DMS 273 (cell line): ENCODE measurements at regions not wholly inside any gene's neighbourhood (a gene's known extent, or its start where the extent isn't known, plus 50 kb on each side); places are given as distances from the start of the nearest gene placed in this dataset.

Experiments
- DNase-seq: peaks from one replicate; lab custom pipeline; 2025; ENCODE audit not compliant: unreplicated experiment; lab: John Stamatoyannopoulos, UW

GRCh38 chr7:95668504-95669018, 72.2 kb upstream of the PDK4 start:
- no peak for DNase-seq

GRCh38 chr7:95662987-95663386, 66.7 kb upstream of the PDK4 start:
- no peak for DNase-seq

GRCh38 chr7:95660023-95660434, 63.7 kb upstream of the PDK4 start:
- DNase-seq: no peak

GRCh38 chr7:95658676-95659075, 62.4 kb upstream of the PDK4 start:
- DNase-seq: no peak

GRCh38 chr7:95649546-95649945, 53.2 kb upstream of the PDK4 start:
- no peak for DNase-seq

- DNase-seq: no peak
Observed at GRCh38 chr7:95646350-95646749, 50.0 kb upstream of the PDK4 start.
